Panc1 (cell line): ENCODE measurements at regions not wholly inside any gene's neighbourhood (a gene's known extent, or its start where the extent isn't known, plus 50 kb on each side); places are given as distances from the start of the nearest gene placed in this dataset.

Experiments
- ATAC-seq: fragments of 200-7000 bp; cut with Tn5 transposase; 2 replicates; pipeline ENCODE4 v1.9.1; 2020; ENCODE audit warnings: mild to moderate bottlenecking, moderate library complexity
- BruUV-seq: library from RNA; stranded (reverse); fragments of 400-500 nt; replicated peaks from 2 replicates; lab custom pipeline; 2021; lab: Mats Ljungman, UMichigan
- CTCF ChIA-PET: fragments of 300-600 bp; sonication (Branson Sonifier 250); formaldehyde crosslinking; loops from one replicate; lab custom pipeline; 2022; ENCODE audit warnings: antibody characterized with exemption; lab: Charles Lee
- POLR2A ChIA-PET: fragments of 300-600 bp; sonication (Branson Sonifier 250); formaldehyde crosslinking; loops from one replicate; lab custom pipeline; 2022; ENCODE audit warnings: antibody characterized with exemption; lab: Charles Lee
- DNase-seq: peaks from one replicate; pipeline ENCODE4 v3.0.0-alpha.2; 2010; ENCODE audit warnings: low read depth, low spot score
- H3K27ac ChIP-seq: 2 replicates; pipeline ENCODE4 v1.5.1; 2011; ENCODE audit warnings: mild to moderate bottlenecking, low read length, inconsistent platforms
- H3K27me3 ChIP-seq: fragments of 200-500 bp; sonication (Bioruptor generic); 2 replicates; pipeline ENCODE4 v1.6.0; 2014; ENCODE audit warnings: low read length, inconsistent platforms; ENCODE audit not compliant: control insufficient read depth, insufficient read depth
- H3K36me3 ChIP-seq: fragments of 200-500 bp; sonication (Bioruptor generic); 2 replicates; pipeline ENCODE4 v1.5.1; 2014; ENCODE audit warnings: inconsistent platforms, mild to moderate bottlenecking, low read length, moderate library complexity; ENCODE audit not compliant: control insufficient read depth, insufficient read depth
- H3K4me1 ChIP-seq: 2 replicates; pipeline ENCODE4 v1.5.1; 2011; ENCODE audit warnings: inconsistent platforms, mild to moderate bottlenecking, low read length, moderate library complexity; ENCODE audit not compliant: control insufficient read depth, insufficient read depth
- H3K4me3 ChIP-seq, 2 experiments: 2 replicates each; pipeline ENCODE4 v1.5.1; 2011 to 2012; ENCODE audit warnings: low read depth in 2 of 2, low read length in 2 of 2, mild to moderate bottlenecking in 2 of 2, inconsistent platforms in 1 of 2, moderate library complexity in 1 of 2
- H3K9me3 ChIP-seq: fragments of 200-500 bp; sonication (Bioruptor generic); 2 replicates; pipeline ENCODE4 v1.5.1; 2014; ENCODE audit warnings: low read depth, mild to moderate bottlenecking, inconsistent platforms, low read length, moderate library complexity; ENCODE audit not compliant: control insufficient read depth, insufficient read depth
- POLR2AphosphoS5 ChIP-seq: IDR thresholded peaks from 2 replicates; pipeline ENCODE4 v1.6.1; 2012; ENCODE audit warnings: mild to moderate bottlenecking, low read depth, low read length, moderate library complexity
- SIN3A ChIP-seq: IDR thresholded peaks from 2 replicates; pipeline ENCODE4 v1.6.1; 2012; ENCODE audit warnings: low read depth, mild to moderate bottlenecking, low read length, moderate library complexity, borderline replicate concordance; ENCODE audit not compliant: insufficient read depth
- TCF7L2 ChIP-seq: IDR thresholded peaks from 2 replicates; pipeline ENCODE4 v1.6.1; 2011; ENCODE audit warnings: mild to moderate bottlenecking, low read depth, low read length, inconsistent platforms
- in situ Hi-C: cut with HindIII; loops from 2 replicates; pipeline ENCODE4 v1.10.0; 2016; ENCODE audit warnings: low sequenced_read_pairs, low pct_unique_long_range_greater_than_20kb
- intact Hi-C: fragments of 100-400 bp; cut with micrococcal nuclease; formaldehyde crosslinking; loops from one replicate; pipeline ENCODE4 v1.10.0; 2022; ENCODE audit not compliant: unreplicated experiment
- TF ChIP-seq, protein P1 (sequence below): fragments of 450-650 bp; IDR thresholded peaks from 2 replicates; pipeline ENCODE4 v1.5.1; 2017; ENCODE audit warnings: mild to moderate bottlenecking
- TF ChIP-seq, protein P2 (sequence below), 2 experiments: IDR thresholded peaks; 2 replicates each; pipeline ENCODE4 v1.6.1; 2011 to 2012; ENCODE audit warnings: low read depth in 2 of 2, control low read depth in 1 of 2, low read length in 1 of 2, mild to moderate bottlenecking in 1 of 2, moderate library complexity in 1 of 2; ENCODE audit not compliant: insufficient read depth in 1 of 2

DNA sequence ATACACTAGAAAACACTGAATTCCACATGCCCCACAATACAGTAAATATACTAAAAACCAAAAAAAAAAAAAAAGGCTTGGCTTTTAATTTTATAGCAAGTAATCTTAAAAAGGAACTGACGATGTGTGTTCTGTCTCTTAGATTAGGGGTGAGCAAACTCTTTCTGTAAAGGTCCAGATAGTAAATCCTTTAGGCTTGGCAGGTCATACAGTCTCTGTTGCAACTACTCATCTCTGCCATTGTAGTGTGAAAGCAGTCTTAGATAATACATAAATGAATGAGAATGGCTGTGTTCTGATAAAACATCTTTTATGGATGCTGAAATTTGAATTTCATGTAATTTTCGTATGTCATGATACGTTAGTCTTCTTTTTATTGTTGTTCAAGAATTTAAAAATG is 150.2 kb downstream of the SLC30A10 start:
- CTCF ChIA-PET = no interaction called here
- Histone ChIP-seq H3K4me3 (no peak overlapping the region), H3K27ac (no peak overlapping the region), H3K36me3 (no peaks in the 10 kb centered on the region), H3K27me3 (no peaks in the 10 kb centered on the region; the same call in 1 of the 2 replicates), H3K9me3 (no peaks in the 10 kb centered on the region), H3K4me1 (no peaks in the 10 kb centered on the region)
- DNase-seq = no peak
- POLR2A ChIA-PET = no interaction called here
- ATAC-seq = no peak
- in situ Hi-C loops (no loop called here), intact Hi-C loops (no loop called here)
- TF ChIP-seq SIN3A (no peak), POLR2AphosphoS5 (no peak), TCF7L2 (no peak)
- TF ChIP-seq, protein P1, sequence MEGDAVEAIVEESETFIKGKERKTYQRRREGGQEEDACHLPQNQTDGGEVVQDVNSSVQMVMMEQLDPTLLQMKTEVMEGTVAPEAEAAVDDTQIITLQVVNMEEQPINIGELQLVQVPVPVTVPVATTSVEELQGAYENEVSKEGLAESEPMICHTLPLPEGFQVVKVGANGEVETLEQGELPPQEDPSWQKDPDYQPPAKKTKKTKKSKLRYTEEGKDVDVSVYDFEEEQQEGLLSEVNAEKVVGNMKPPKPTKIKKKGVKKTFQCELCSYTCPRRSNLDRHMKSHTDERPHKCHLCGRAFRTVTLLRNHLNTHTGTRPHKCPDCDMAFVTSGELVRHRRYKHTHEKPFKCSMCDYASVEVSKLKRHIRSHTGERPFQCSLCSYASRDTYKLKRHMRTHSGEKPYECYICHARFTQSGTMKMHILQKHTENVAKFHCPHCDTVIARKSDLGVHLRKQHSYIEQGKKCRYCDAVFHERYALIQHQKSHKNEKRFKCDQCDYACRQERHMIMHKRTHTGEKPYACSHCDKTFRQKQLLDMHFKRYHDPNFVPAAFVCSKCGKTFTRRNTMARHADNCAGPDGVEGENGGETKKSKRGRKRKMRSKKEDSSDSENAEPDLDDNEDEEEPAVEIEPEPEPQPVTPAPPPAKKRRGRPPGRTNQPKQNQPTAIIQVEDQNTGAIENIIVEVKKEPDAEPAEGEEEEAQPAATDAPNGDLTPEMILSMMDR = no peak
- TF ChIP-seq, protein P2, sequence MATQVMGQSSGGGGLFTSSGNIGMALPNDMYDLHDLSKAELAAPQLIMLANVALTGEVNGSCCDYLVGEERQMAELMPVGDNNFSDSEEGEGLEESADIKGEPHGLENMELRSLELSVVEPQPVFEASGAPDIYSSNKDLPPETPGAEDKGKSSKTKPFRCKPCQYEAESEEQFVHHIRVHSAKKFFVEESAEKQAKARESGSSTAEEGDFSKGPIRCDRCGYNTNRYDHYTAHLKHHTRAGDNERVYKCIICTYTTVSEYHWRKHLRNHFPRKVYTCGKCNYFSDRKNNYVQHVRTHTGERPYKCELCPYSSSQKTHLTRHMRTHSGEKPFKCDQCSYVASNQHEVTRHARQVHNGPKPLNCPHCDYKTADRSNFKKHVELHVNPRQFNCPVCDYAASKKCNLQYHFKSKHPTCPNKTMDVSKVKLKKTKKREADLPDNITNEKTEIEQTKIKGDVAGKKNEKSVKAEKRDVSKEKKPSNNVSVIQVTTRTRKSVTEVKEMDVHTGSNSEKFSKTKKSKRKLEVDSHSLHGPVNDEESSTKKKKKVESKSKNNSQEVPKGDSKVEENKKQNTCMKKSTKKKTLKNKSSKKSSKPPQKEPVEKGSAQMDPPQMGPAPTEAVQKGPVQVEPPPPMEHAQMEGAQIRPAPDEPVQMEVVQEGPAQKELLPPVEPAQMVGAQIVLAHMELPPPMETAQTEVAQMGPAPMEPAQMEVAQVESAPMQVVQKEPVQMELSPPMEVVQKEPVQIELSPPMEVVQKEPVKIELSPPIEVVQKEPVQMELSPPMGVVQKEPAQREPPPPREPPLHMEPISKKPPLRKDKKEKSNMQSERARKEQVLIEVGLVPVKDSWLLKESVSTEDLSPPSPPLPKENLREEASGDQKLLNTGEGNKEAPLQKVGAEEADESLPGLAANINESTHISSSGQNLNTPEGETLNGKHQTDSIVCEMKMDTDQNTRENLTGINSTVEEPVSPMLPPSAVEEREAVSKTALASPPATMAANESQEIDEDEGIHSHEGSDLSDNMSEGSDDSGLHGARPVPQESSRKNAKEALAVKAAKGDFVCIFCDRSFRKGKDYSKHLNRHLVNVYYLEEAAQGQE (IDR thresholded peaks at IDR 0.05; ENCODE audit: insufficient read depth in 1 of 2, low read depth in 2 of 2, low read length in 1 of 2) = no peak
- no TSS peak for BruUV-seq

DNA sequence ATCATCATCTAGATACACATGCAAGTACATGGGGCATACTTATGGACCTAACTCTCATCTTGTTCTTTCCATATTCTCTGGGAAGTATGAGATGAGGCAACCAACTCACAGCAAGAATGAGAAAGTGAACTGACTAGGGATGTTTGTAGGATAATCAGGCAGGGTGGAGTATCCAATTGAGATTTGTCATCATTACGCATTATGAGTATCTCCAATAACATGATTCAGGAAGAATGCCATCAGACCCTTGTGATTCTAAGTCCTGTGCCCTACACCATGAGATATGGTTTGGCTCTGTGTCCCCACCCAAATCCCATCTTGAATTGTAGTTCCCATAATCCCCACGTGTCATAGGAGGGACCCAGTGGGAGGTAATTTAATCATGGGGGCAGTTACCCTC is 154.0 kb downstream of the SLC30A10 start:
- CTCF ChIA-PET = no interaction called here
- Histone ChIP-seq H3K4me3 (no peak overlapping the region), H3K36me3 (no peaks in the 10 kb centered on the region), H3K27me3 (no peaks in the 10 kb centered on the region), H3K27ac (no peak overlapping the region), H3K4me1 (no peaks in the 10 kb centered on the region), H3K9me3 (no peaks in the 10 kb centered on the region)
- no peak for TF ChIP-seq POLR2AphosphoS5
- TF ChIP-seq, protein P2 (IDR thresholded peaks at IDR 0.05; ENCODE audit: insufficient read depth in 1 of 2, low read depth in 2 of 2, low read length in 1 of 2) = no peak
- TF ChIP-seq, protein P1 = no peak
- POLR2A ChIA-PET = no interaction called here
- no TSS peak for BruUV-seq
- DNase-seq = no peak
- no peak for ATAC-seq
- intact Hi-C loops (no loop called here), in situ Hi-C loops (no loop called here)
